NCI-H446 treated with DMSO at 0.1 percent for 48 hours (cell line): ENCODE measurements at regions not wholly inside any gene's neighbourhood (a gene's known extent, or its start where the extent isn't known, plus 50 kb on each side); places are given as distances from the start of the nearest gene placed in this dataset.

ENCODE experiments used
- DNase-seq: peaks from one replicate; lab custom pipeline; 2025; lab: John Stamatoyannopoulos, UW

GRCh38 chr4:165720411-165721082 is 152.5 kb upstream of the TLL1 start:
- no peak for DNase-seq

- DNase-seq = no peak
Observed at GRCh38 chr4:165721815-165722214, 151.2 kb upstream of the TLL1 start.

GRCh38 chr4:165723051-165723795 is 149.8 kb upstream of the TLL1 start:
- DNase-seq = no peak

GRCh38 chr4:165724786-165725185 is 148.3 kb upstream of the TLL1 start:
- DNase-seq = no peak

GRCh38 chr4:165725352-165725751 is 147.7 kb upstream of the TLL1 start:
- no peak for DNase-seq

- DNase-seq = no peak
Observed at GRCh38 chr4:165726831-165727230, 146.2 kb upstream of the TLL1 start.

GRCh38 chr4:165737309-165737972 is 135.6 kb upstream of the TLL1 start:
- no peak for DNase-seq

GRCh38 chr4:165738571-165738970 is 134.5 kb upstream of the TLL1 start:
- no peak for DNase-seq

- DNase-seq = no peak
Observed at GRCh38 chr4:165740911-165741310, 132.1 kb upstream of the TLL1 start.

GRCh38 chr4:165743422-165743821 is 129.6 kb upstream of the TLL1 start:
- no peak for DNase-seq

- DNase-seq = no peak
Observed at GRCh38 chr4:165744370-165744769, 128.7 kb upstream of the TLL1 start.

GRCh38 chr4:165748321-165748720 is 124.7 kb upstream of the TLL1 start:
- no peak for DNase-seq

GRCh38 chr4:165751882-165752281 is 121.2 kb upstream of the TLL1 start:
- no peak for DNase-seq

- DNase-seq = no peak
Observed at GRCh38 chr4:165754664-165755063, 118.4 kb upstream of the TLL1 start.

- no peak for DNase-seq
Observed at GRCh38 chr4:165756836-165757235, 116.2 kb upstream of the TLL1 start.

- no peak for DNase-seq
Observed at GRCh38 chr4:165757451-165757850, 115.6 kb upstream of the TLL1 start.

- no peak for DNase-seq
Observed at GRCh38 chr4:165758086-165758485, 115.0 kb upstream of the TLL1 start.

GRCh38 chr4:165760182-165760581 is 112.9 kb upstream of the TLL1 start:
- no peak for DNase-seq

GRCh38 chr4:165761963-165762362 is 111.1 kb upstream of the TLL1 start:
- DNase-seq = peak; percentile 34

- peak; percentile 23 for DNase-seq
Observed at GRCh38 chr4:165763640-165764039, 109.4 kb upstream of the TLL1 start.

- no peak for DNase-seq
Observed at GRCh38 chr4:165765053-165765452, 108.0 kb upstream of the TLL1 start.

GRCh38 chr4:165766018-165766417 is 107.0 kb upstream of the TLL1 start:
- DNase-seq = no peak

- DNase-seq = no peak
Observed at GRCh38 chr4:165766976-165767375, 106.1 kb upstream of the TLL1 start.
